ENCODE measurements at regions not wholly inside any gene's neighbourhood (a gene's known extent, or its start where the extent isn't known, plus 50 kb on each side); places are given as distances from the start of the nearest gene placed in this dataset.

DNA sequence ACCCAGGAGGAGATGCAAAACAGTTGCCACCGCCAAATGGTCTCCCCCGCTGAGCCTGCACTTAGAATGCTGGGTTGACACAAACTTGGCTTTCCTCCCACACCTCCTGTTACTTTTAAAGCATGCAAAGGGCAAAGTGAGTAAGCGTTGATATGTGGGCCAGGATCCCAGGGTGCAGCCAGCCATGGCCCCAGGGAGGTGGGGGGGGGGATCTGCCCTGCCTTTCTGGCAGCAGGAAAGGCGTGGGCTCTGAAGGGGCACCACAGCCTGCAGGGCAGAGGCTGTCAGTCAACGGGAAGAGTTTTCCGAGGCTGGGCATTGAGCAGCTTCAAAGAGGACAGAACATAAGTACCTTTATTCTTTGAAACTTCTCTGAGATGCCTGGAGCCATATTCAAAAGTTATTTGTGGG, 142.3 kb downstream of the ABCC12 start:
- ATAC-seq (peak; percentile 39), DNase-seq (no peak)
- intact Hi-C loops (cut with micrococcal nuclease): no loop called here

DNA sequence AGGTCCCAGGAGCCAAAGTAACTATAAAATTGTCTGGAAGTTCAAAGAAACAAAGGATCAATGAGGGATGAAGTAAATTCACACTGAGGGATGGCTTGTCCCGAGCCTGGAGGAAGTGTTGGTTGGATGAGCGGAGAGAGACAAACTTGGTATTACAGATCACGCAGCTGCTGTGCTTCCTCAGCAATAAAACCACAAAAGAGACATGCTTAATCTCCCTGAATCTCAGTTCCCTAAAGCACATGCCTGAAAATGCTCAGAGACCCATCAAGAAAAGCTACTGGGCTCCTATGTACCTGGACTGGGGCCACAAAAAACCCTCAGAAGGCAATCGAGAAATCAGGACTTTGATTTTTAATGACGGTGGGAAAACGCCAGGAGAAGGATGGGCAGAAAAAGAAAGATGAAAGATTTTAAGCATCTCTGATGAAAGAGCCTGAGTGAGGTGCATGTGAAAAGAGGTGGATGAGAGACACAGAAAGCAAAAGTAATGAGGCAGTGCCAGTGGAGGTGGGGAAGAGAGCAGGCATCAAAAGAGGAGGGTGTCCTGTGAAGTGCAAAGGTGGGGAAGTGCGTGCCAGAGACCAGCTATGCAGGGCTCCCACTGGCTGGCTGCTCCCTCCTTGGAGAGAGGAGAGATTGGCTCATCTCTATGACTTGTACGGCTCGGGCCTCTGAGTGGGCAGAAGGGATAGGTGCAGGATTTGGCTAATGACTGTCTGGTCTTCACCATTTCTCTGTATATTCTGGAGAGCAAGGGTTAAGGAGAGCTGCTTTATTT, 143.7 kb downstream of the ABCC12 start:
- no peak for ATAC-seq
- DNase-seq: no peak
- intact Hi-C loops (cut with micrococcal nuclease): no loop called here

DNA sequence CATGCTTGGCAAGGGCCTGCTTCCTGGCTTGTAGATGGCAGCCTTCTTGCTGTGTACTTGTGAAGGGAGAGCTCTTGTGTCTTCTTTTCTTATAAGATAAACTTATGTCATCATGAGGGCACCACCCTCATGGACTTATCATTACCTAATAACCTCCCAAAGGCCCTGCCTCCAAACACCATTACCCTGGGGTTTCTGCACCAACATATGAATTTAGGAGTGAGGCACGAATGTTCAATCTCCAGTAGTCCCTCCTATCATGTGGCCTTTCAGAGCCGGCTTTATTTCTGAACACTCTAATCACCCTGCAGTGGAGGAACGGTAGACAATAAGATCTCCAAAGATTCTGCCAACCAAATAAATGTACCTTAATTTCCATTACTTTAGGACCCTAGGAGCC, 144.3 kb downstream of the ABCC12 start:
- ATAC-seq (no peak), DNase-seq (no peak)
- intact Hi-C loops (cut with micrococcal nuclease): no loop called here

DNA sequence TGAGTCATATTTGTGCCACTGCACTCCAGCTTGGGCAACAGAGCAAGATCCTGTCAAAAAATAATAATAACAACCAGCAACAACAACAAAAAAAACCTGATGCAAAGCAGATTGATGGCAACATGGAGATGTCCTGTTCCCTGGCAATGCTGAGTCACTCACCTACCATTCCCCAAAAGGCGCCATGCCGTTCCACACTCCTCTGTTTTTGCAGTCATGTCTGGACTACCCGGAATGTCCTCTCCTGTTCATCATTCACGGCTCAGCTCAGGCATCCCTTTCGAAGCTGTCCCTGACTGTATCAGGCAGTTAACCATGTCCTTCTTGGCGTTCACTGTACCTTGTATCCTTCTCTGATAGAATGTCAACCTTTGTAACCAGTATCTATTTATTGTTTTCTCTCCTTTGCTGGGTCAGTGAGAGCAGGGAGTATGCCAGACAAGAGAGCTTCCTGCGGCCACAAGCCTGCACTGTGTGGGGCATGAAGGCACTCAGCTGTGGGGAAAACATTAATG, 147.7 kb downstream of the ABCC12 start:
- DNase-seq (no peak), ATAC-seq (no peak)
- intact Hi-C loops (cut with micrococcal nuclease): no loop called here

DNA sequence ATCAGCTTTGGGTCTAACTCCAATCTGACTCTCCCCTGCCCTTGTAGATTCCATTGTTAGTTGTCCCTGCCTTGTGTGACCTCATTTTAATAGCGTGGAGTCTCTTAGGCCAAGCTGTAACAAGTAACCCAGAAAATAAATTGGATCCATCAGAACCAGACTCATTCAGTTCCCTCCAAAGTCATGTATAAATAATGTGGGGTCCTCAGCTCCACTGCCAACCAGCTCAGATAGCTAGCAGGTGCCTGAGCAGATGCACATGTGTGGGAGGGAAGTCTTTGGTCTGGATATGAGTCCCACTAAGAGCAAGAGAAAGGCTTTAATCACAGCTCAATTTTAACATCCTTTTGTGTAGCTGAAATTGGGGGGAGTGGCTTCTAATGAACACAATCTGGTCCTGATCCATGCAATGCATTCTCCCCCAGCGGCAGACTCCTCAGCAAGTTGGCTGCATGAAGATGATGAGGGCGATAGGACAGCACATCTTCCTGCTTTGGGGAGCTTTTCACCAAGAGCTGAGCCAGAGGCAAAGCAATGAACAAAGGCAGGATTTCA, 151.6 kb downstream of the ABCC12 start:
- DNase-seq (no peak), ATAC-seq (no peak)
- intact Hi-C loops (cut with micrococcal nuclease): no loop called here

DNA sequence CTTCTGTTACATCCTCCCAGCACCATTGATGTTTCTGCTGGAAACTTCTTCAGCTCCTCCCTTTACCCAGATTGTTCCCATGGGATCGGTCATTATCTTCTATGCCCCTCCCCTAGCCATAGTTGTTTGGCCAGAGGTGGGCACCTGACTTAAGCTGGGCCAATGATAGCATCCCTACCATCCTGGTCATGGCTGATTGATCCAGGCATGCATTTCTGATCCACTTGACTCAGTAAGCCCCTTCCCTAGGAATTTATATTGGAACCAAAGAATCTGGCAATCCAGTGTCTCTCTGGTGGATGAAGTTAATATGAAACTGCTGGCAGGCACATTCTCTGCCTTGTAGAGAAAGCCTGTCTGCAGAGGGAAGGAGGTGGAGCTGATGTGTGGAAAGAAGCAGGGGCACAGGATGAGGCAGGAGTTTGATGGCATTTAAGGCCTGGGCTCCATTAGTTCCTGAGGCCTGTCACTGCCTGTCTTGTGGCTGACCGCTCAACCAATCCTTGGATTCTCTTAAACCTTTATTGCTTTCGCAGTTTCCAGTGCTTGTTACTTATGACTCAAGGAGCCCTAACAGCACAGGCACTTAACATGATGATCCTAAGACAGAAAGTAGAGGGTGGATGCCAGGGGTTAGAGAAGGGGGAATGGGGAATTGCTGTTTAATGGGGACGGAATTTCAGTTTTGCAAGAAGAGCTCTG, 152.4 kb downstream of the ABCC12 start:
- DNase-seq (no peak), ATAC-seq (no peak)
- intact Hi-C loops (cut with micrococcal nuclease): no loop called here

DNA sequence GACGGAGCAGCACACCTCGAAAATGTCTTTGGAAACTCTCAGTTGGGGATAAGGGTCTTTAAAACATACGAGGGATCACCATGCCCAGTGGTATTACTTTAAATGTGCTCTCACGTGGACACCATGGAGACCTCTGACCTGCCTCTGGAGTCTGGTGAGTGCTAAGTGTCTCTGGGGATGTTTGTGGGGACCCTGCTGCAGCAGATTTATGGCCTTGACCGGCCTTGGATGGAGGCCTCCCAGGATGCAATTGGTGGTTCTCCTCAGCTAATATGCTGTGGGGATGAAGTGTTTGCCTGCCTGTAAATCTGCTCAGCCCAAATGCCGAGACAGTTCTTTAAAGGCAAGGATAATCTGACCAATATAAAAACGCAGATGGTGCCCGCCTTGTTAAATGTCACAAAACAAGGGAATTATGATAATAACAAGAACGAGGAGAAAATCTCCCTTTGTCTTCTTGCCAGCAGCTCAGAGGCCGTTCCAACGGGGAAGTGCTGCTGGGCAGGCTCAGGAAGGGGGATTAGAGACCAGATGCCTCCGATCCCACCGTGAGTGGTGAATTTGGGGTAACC, 154.4 kb downstream of the ABCC12 start:
- DNase-seq (no peak), ATAC-seq (no peak)
- intact Hi-C loops (cut with micrococcal nuclease): no loop called here

DNA sequence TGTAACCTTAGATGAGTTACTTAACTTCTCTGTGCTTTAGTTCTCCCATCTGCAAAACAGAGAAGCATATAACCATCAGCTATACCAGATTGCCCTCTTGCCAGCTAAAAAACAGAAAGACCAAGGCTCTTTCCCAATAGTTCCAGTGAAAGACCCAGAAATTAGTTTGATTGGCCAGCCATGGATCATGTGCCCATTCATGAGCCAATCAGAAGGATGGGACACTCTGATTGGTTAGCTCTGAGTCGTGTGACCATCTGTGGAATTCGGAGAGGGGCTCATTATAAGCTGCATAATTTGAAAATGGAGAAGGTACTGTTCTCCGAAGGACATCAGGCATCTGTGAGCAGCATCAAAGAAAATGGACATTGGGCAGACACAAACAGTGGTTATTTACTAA, 155.2 kb downstream of the ABCC12 start:
- intact Hi-C loops (cut with micrococcal nuclease): no loop called here
- ATAC-seq (no peak), DNase-seq (no peak)

DNA sequence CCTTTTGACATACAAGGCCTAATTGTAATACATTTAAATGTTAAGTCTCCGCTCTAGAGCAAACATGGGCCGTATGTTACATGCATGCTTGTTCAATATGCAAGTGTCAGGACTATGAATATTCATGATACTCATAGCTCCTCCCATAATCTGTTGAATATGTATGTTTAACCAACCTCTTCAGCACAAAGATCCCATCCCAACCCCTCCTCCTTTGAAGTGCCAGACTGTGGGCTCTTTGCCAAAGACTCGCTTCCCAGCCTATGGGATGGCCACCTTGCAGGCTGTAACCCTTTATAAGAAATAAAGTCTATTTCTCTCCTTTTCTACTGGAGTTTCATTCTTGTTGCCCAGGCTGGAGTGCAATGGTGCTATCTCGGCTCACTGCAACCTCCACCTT, 156.2 kb downstream of the ABCC12 start:
- DNase-seq (no peak), ATAC-seq (no peak)
- intact Hi-C loops (cut with micrococcal nuclease): no loop called here

DNA sequence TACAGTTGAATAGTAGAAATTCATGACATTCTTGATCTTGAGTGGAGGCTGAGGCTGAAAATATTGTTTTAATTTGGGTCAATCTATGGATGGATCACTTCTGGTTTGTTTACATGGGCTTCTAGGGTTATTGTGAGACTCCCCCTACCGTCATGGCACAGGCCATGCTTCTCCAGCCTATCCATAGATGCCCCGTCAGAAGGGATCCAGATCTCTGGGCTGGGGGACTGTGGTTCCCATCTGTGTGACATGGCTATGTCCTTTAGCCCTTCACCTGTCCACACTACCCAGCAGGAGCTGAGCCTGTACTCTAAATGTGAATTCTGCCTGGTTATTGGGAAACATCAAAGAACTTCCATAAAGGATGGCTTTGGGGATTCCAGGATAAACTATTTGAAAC, 160.4 kb downstream of the ABCC12 start:
- ATAC-seq (no peak), DNase-seq (no peak)
- intact Hi-C loops (cut with micrococcal nuclease): no loop called here

DNA sequence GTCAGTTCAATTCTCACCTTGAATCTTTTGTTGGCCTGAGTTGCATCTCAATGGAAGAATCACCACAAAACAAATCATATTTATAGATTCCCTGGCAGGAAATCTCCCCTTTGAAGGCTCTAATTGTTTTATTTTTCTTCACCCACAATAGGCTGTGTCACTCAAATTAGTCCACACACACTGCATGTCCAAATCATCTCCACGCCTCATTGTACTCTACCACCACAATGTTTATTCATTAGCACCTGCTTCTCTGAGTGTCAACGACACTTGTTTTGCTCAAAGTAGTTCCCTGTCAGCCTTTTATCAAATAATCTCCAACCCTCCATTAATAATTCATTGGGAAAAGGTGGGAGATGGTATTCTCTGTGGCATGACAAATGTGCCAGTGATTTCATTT, 164.3 kb downstream of the ABCC12 start:
- ATAC-seq (no peak), DNase-seq (no peak)

DNA sequence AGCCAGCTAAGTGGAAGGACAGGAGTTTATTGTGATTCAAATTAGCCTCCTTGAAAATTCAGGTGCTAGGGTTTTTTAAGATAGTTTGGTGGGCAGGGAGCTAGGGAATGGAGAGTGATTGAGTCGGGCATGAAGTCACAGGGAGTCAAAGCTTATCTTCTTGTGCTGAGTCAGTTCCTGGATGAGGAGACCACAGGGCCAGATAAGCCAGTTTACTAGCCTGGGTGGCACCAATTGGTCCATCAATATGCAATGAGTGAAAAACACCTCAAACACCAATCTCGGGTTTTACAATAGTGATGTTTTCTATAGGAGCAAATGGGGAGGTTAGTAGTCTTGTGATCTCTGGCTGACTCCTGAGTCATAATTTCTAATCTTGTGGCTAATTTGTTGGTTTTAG, 165.1 kb downstream of the ABCC12 start:
- DNase-seq (no peak), ATAC-seq (no peak)

More for the DNA sequence above, 164.3 kb downstream of the ABCC12 start:
- intact Hi-C loops (cut with micrococcal nuclease): no loop called here

DNA sequence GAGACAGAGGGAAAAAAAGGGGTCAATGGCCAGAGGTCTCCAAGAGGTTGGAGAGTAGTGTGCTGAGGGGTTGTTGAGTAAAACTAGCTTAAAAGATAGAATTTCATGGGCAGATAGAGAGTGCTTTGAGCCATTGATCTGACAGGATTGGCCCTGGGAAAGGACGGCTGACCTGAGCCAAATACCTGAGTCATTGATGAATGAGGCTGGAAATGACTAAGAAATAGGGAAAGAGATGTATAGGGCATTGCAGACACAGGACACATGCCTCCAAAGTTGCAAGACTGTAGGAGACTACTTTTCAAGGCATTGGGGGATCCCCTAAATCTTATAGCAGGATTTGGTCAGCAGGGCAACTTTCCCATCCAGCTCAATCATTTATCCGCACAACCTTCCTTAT, 168.7 kb downstream of the ABCC12 start:
- no peak for DNase-seq
- ATAC-seq: no peak
- intact Hi-C loops (cut with micrococcal nuclease): no loop called here

More for the DNA sequence above, 165.1 kb downstream of the ABCC12 start:
- intact Hi-C loops (cut with micrococcal nuclease): no loop called here

DNA sequence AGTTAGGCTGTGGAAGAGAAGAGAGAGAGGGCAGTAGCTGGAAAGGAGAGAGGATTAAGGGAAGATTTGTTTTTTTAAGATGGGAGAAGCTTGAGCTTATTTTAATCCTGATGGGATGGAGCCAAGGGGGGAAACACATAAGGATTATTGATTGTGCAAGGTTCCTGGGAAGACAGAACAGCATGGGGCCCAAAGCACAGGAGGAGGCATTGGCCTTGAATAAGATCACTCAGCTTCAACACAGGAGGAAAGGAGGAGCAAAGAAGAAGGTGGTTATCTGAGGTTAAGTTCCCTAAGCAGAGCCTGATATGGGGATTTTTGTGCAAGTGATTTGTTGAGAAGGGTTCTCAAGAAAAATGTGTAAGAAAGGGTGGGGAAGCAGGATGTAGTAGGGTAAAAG, 169.8 kb downstream of the ABCC12 start:
- ATAC-seq (no peak), DNase-seq (no peak)
- intact Hi-C loops (cut with micrococcal nuclease): no loop called here

DNA sequence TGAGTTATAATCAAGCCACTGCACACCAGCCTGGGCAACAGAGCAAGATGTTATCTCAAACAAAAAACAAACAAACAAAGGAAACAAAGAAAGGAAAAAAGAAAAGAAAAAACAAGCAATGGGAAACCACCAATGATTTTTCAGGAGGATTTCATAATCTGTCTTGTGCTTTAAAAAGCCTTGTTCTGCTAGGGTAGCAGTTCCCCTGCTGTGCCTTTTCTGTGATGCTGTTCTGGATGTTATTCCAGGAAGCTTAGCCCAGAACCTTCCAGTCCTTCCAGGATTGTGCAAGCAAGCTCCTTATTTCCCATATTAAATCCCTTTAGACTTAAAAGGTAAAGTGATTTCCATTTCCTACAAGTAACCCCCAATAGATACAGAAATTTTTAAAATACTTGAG, 171.1 kb downstream of the ABCC12 start:
- intact Hi-C loops (cut with micrococcal nuclease): no loop called here
- DNase-seq (no peak), ATAC-seq (no peak)

DNA sequence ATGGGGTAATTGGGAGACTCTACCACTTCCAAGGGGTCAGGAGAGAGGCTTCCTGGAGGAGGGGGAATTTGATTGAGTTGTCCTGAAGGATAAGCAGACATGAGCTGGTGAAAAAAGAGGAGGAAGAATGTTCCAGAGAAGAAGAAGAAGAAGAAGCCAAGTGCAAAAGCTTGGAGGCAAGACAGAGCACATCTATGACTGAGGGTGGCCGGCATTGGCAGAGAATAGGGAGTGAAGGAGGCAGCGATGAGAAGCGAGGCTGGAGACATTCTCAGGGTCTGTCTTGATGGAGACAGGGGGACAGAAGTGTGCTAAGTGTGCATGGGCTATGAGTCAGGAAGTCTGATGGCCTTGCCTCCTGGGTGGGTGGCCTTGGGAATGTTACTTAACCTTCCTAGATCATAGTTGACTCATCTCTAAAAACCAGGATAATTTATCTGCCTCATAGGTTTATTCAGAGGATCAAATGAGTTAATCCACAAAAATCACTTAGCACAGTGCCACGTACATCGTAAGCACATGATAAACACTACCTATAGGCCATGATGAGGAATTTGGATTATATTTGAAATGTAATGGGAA, 171.7 kb downstream of the ABCC12 start:
- intact Hi-C loops (cut with micrococcal nuclease): no loop called here
- no peak for DNase-seq
- no peak for ATAC-seq

DNA sequence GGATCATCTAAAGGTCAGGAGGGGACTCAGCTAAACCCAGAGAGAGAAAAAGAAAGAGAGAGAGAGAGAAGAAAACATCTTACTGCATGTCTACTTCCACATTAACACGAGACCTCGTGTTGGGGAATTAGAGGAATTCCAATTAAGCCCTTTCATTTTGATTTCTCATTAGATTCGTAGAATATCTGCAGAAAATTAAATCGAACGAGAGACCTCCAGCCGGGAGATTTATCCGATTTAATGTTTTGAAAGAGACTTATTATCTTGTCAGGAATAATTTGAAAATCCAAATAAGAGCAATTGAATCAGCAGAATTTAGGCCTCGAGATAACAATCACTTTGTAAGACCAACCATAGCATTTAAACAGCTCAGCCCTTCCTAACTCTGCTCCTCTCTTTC, 175.6 kb downstream of the ABCC12 start:
- ATAC-seq: no peak
- no peak for DNase-seq
- intact Hi-C loops (cut with micrococcal nuclease): no loop called here

DNA sequence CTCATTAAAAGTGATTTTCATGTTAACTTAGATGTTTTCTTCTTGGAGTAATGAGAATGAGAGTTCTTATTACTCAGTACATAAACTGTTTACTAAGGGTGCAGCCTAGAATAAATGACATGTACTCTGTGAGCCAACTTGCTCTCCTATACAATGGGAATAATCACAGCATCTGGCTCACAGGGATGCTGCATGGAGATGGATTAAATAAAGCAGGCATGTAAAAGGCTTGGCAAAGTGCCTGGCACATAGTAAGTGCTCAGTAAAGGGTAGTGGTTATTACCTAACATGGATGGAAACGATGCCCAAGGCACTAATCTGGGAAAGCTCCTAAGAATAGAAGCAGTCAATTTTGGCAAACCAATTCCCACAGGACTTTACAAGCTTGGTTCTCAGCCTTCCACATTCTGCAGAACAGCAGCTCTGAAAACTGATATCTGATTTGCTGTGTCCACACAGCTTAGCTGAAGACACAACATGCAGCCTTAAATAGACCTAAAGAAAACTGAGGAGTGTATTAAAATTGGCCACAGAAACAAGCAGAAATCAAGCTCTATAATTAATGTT, 176.1 kb downstream of the ABCC12 start:
- intact Hi-C loops (cut with micrococcal nuclease): no loop called here
- ATAC-seq: no peak

DNA sequence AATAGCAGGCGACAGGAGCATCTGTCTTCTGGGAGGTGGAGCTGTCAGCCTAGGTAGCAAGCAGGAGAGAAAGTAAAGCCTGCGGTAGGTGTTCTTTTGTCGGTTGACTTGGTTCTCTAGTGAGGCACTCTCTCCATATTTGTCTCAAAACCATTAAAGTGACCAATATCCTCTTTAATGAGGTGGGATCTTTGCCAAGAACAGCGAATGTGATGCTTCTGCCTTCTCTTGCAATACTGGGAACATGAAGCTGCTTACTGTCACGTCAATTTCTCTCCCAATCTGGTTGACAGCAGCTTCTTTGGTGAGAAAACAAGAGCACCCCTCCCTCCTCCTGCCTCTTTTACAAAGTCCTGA, 176.7 kb downstream of the ABCC12 start:
- intact Hi-C loops (cut with micrococcal nuclease): no loop called here
- ATAC-seq (no peak), DNase-seq (no peak)

More for the DNA sequence above, 176.1 kb downstream of the ABCC12 start:
- no peak for DNase-seq

All from left ventricle myocardium superior (tissue), 1 donor.